OCI-LY7 (cell line): ENCODE measurements at regions not wholly inside any gene's neighbourhood (a gene's known extent, or its start where the extent isn't known, plus 50 kb on each side); places are given as distances from the start of the nearest gene placed in this dataset.

Source experiments
- BruUV-seq: library from RNA; stranded (reverse); fragments of 400-500 nt; replicated peaks from 2 replicates; lab custom pipeline; 2021; lab: Mats Ljungman, UMichigan
- CTCF ChIA-PET: fragments of 300-600 bp; sonication (Branson Sonifier 250); formaldehyde crosslinking; loops from one replicate; lab custom pipeline; 2022; ENCODE audit warnings: antibody characterized with exemption; ENCODE audit not compliant: unreplicated experiment; lab: Charles Lee
- POLR2A ChIA-PET: fragments of 300-600 bp; sonication (Branson Sonifier 250); formaldehyde crosslinking; loops from one replicate; lab custom pipeline; 2022; ENCODE audit warnings: antibody characterized with exemption; lab: Charles Lee
- DNase-seq: peaks from one replicate; pipeline ENCODE4 v3.0.0-alpha.2; 2015; ENCODE audit warnings: low spot score
- H2AFZ ChIP-seq: fragments of 200-600 bp; sonication (generic), shearing (Covaris generic); 2 replicates; pipeline ENCODE4 v1.6.1; 2014; ENCODE audit warnings: mild to moderate bottlenecking, antibody characterized with exemption, low read length, moderate library complexity
- H3K27ac ChIP-seq: fragments of 200-600 bp; sonication (generic); 2 replicates; pipeline ENCODE4 v1.5.1; 2014; ENCODE audit warnings: mixed run types, low read depth, mild to moderate bottlenecking, moderate library complexity, low read length, inconsistent platforms; ENCODE audit not compliant: poor library complexity, severe bottlenecking
- H3K36me3 ChIP-seq: fragments of 200-600 bp; sonication (generic); 2 replicates; pipeline ENCODE4 v1.6.1; 2014; ENCODE audit warnings: mild to moderate bottlenecking, antibody characterized with exemption, low read length, moderate library complexity, mixed read lengths; ENCODE audit not compliant: insufficient read depth
- H3K4me1 ChIP-seq: fragments of 200-600 bp; sonication (generic); 2 replicates; pipeline ENCODE4 v1.5.1; 2014; ENCODE audit warnings: mild to moderate bottlenecking, low read length; ENCODE audit not compliant: insufficient read depth, poor library complexity, severe bottlenecking
- H3K4me2 ChIP-seq: fragments of 200-600 bp; sonication (generic); 2 replicates; pipeline ENCODE4 v1.6.1; 2014; ENCODE audit warnings: mild to moderate bottlenecking, low read length
- H3K4me3 ChIP-seq: fragments of 200-600 bp; sonication (generic); 2 replicates; pipeline ENCODE4 v1.5.1; 2014; ENCODE audit warnings: mild to moderate bottlenecking, low read depth, low read length; ENCODE audit not compliant: poor library complexity, severe bottlenecking
- H3K79me2 ChIP-seq: fragments of 200-600 bp; sonication (generic); 2 replicates; pipeline ENCODE4 v1.6.1; 2016; ENCODE audit warnings: low read depth, mild to moderate bottlenecking, low read length, moderate library complexity, mixed read lengths; ENCODE audit not compliant: insufficient read depth
- H3K9me2 ChIP-seq: fragments of 200-600 bp; sonication (generic); 2 replicates; pipeline ENCODE4 v1.6.1; 2016; ENCODE audit warnings: mild to moderate bottlenecking, low read length, mixed read lengths; ENCODE audit not compliant: insufficient read depth
- H3K9me3 ChIP-seq: fragments of 200-600 bp; sonication (generic); 2 replicates; pipeline ENCODE4 v1.6.1; 2014; ENCODE audit warnings: mild to moderate bottlenecking, mixed run types, low read length, mixed read lengths
- H4K20me1 ChIP-seq: fragments of 200-600 bp; sonication (generic); 2 replicates; pipeline ENCODE4 v1.6.1; 2014; ENCODE audit warnings: mild to moderate bottlenecking, antibody characterized with exemption, low read length, moderate library complexity, mixed read lengths; ENCODE audit not compliant: insufficient read depth
- EZH2phosphoT487 ChIP-seq: fragments of 200-600 bp; sonication (generic); IDR thresholded peaks from 2 replicates; pipeline ENCODE4 v1.6.1; 2018; ENCODE audit warnings: low read depth, borderline replicate concordance, mild to moderate bottlenecking, mixed run types, antibody characterized with exemption, low read length, moderate library complexity, mixed read lengths
- intact Hi-C: fragments of 100-400 bp; cut with micrococcal nuclease; formaldehyde crosslinking; loops from one replicate; pipeline ENCODE4 v1.10.0; 2022; ENCODE audit not compliant: unreplicated experiment
- TF ChIP-seq, protein P1 (sequence below): fragments of 200-600 bp; sonication (generic); conservative IDR thresholded peaks from 2 replicates; pipeline ENCODE4 v1.5.1; 2014; ENCODE audit warnings: mild to moderate bottlenecking, antibody characterized with exemption, low read length, moderate library complexity, mixed read lengths

- H3K4me1 ChIP-seq, result no peaks in the 10 kb centered on the region
- no peak overlapping the region for H3K4me3 ChIP-seq
- no peak for DNase-seq
- no peaks in the 10 kb centered on the region for H3K9me3 ChIP-seq
- TF ChIP-seq, protein P1, sequence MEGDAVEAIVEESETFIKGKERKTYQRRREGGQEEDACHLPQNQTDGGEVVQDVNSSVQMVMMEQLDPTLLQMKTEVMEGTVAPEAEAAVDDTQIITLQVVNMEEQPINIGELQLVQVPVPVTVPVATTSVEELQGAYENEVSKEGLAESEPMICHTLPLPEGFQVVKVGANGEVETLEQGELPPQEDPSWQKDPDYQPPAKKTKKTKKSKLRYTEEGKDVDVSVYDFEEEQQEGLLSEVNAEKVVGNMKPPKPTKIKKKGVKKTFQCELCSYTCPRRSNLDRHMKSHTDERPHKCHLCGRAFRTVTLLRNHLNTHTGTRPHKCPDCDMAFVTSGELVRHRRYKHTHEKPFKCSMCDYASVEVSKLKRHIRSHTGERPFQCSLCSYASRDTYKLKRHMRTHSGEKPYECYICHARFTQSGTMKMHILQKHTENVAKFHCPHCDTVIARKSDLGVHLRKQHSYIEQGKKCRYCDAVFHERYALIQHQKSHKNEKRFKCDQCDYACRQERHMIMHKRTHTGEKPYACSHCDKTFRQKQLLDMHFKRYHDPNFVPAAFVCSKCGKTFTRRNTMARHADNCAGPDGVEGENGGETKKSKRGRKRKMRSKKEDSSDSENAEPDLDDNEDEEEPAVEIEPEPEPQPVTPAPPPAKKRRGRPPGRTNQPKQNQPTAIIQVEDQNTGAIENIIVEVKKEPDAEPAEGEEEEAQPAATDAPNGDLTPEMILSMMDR, result no peak
- no peak for TF ChIP-seq EZH2phosphoT487
- ChIA-PET POLR2A (no interaction called here), CTCF (no interaction called here)
- intact Hi-C loops, result no loop called here
- H3K79me2 ChIP-seq, result no peaks in the 10 kb centered on the region
- no TSS peak for BruUV-seq
- H3K4me2 ChIP-seq, result no peak overlapping the region
- no peaks in the 10 kb centered on the region for H4K20me1 ChIP-seq
- no peaks in the 10 kb centered on the region for H3K9me2 ChIP-seq
- no peak overlapping the region for H3K27ac ChIP-seq
- H3K36me3 ChIP-seq, result no peaks in the 10 kb centered on the region
- no peak overlapping the region for H2AFZ ChIP-seq
These were observed 137.9 kb upstream of the MAMLD1 start for GRCh38 chrX:150225266-150225665.

GRCh38 chrX:150225756-150226155 is 137.4 kb upstream of the MAMLD1 start:
- Histone ChIP-seq H2AFZ (no peak overlapping the region), H4K20me1 (no peaks in the 10 kb centered on the region), H3K4me3 (no peak overlapping the region), H3K9me3 (no peaks in the 10 kb centered on the region), H3K27ac (no peak overlapping the region), H3K9me2 (no peaks in the 10 kb centered on the region), H3K79me2 (no peaks in the 10 kb centered on the region), H3K36me3 (no peaks in the 10 kb centered on the region), H3K4me2 (no peak overlapping the region), H3K4me1 (no peaks in the 10 kb centered on the region)
- TF ChIP-seq EZH2phosphoT487, result no peak
- TF ChIP-seq, protein P1, result no peak
- no TSS peak for BruUV-seq
- intact Hi-C loops, result no loop called here
- ChIA-PET CTCF (no interaction called here), POLR2A (no interaction called here)
- DNase-seq, result no peak

GRCh38 chrX:150226223-150226965 is 136.7 kb upstream of the MAMLD1 start:
- ChIA-PET POLR2A (no interaction called here), CTCF (no interaction called here)
- Histone ChIP-seq H2AFZ (no peak overlapping the region), H3K27ac (no peak overlapping the region), H3K4me1 (no peaks in the 10 kb centered on the region), H3K4me3 (no peak overlapping the region), H3K79me2 (no peaks in the 10 kb centered on the region), H4K20me1 (no peaks in the 10 kb centered on the region), H3K36me3 (no peaks in the 10 kb centered on the region), H3K4me2 (no peak overlapping the region), H3K9me2 (no peaks in the 10 kb centered on the region), H3K9me3 (no peaks in the 10 kb centered on the region)
- intact Hi-C loops, result no loop called here
- no peak for DNase-seq
- TF ChIP-seq, protein P1, result no peak
- TF ChIP-seq EZH2phosphoT487, result no peak
- no TSS peak for BruUV-seq
